ENCODE measurements at regions not wholly inside any gene's neighbourhood (a gene's known extent, or its start where the extent isn't known, plus 50 kb on each side); places are given as distances from the start of the nearest gene placed in this dataset.
"Not testable (repeated sequence)": the region's sequence is repeated elsewhere in the genome, so short reads cannot be mapped to it uniquely, and the experiment has no call there.

GRCh38 chr13:52324831-52325230 is 81.1 kb downstream of the THSD1 start:
- in situ Hi-C loops (cut with HindIII; ENCODE audit: low pct_unique_long_range_greater_than_20kb, low sequenced_read_pairs); DNase-seq (ENCODE audit: low read depth): not testable (repeated sequence)

GRCh38 chr13:52319876-52320275 is 86.1 kb downstream of the THSD1 start:
- in situ Hi-C loops (cut with HindIII; ENCODE audit: low pct_unique_long_range_greater_than_20kb, low sequenced_read_pairs), result no loop called here
- no peak for DNase-seq (ENCODE audit: low read depth)

GRCh38 chr13:52309833-52310232 is 96.1 kb downstream of the THSD1 start:
- in situ Hi-C loops (cut with HindIII; ENCODE audit: low pct_unique_long_range_greater_than_20kb, low sequenced_read_pairs), result not testable (repeated sequence)

GRCh38 chr13:52306336-52306735 is 99.6 kb downstream of the THSD1 start:
- DNase-seq (ENCODE audit: low read depth); in situ Hi-C loops (cut with HindIII; ENCODE audit: low pct_unique_long_range_greater_than_20kb, low sequenced_read_pairs): not testable (repeated sequence)

More at GRCh38 chr13:52309833-52310232, 96.1 kb downstream of the THSD1 start:
- DNase-seq (ENCODE audit: low read depth), result not testable (repeated sequence)

GRCh38 chr13:52303098-52303497 is 102.9 kb downstream of the THSD1 start:
- in situ Hi-C loops (cut with HindIII; ENCODE audit: low pct_unique_long_range_greater_than_20kb, low sequenced_read_pairs); DNase-seq (ENCODE audit: low read depth): not testable (repeated sequence)

GRCh38 chr13:52302688-52303087 is 103.3 kb downstream of the THSD1 start:
- in situ Hi-C loops (cut with HindIII; ENCODE audit: low pct_unique_long_range_greater_than_20kb, low sequenced_read_pairs); DNase-seq (ENCODE audit: low read depth): not testable (repeated sequence)

GRCh38 chr13:52301810-52302400 is 104.1 kb downstream of the THSD1 start:
- in situ Hi-C loops (cut with HindIII; ENCODE audit: low pct_unique_long_range_greater_than_20kb, low sequenced_read_pairs); DNase-seq (ENCODE audit: low read depth): not testable (repeated sequence)

- DNase-seq (ENCODE audit: low read depth); in situ Hi-C loops (cut with HindIII; ENCODE audit: low pct_unique_long_range_greater_than_20kb, low sequenced_read_pairs): not testable (repeated sequence)
Observed at GRCh38 chr13:52298079-52298661, 107.8 kb downstream of the THSD1 start.

- DNase-seq (ENCODE audit: low read depth); in situ Hi-C loops (cut with HindIII; ENCODE audit: low pct_unique_long_range_greater_than_20kb, low sequenced_read_pairs): not testable (repeated sequence)
Observed at GRCh38 chr13:52288891-52289290, 117.1 kb downstream of the THSD1 start.

- DNase-seq (ENCODE audit: low read depth); in situ Hi-C loops (cut with HindIII; ENCODE audit: low pct_unique_long_range_greater_than_20kb, low sequenced_read_pairs): not testable (repeated sequence)
Observed at GRCh38 chr13:52281387-52281786, 122.0 kb upstream of the NEK3 start.

- DNase-seq (ENCODE audit: low read depth); in situ Hi-C loops (cut with HindIII; ENCODE audit: low pct_unique_long_range_greater_than_20kb, low sequenced_read_pairs): not testable (repeated sequence)
Observed at GRCh38 chr13:52279408-52279807, 120.0 kb upstream of the NEK3 start.

GRCh38 chr13:52254299-52254698 is 94.9 kb upstream of the NEK3 start:
- in situ Hi-C loops (cut with HindIII; ENCODE audit: low pct_unique_long_range_greater_than_20kb, low sequenced_read_pairs); DNase-seq (ENCODE audit: low read depth): not testable (repeated sequence)

- in situ Hi-C loops (cut with HindIII; ENCODE audit: low pct_unique_long_range_greater_than_20kb, low sequenced_read_pairs); DNase-seq (ENCODE audit: low read depth): not testable (repeated sequence)
Observed at GRCh38 chr13:52240752-52241151, 81.4 kb upstream of the NEK3 start.

- peak; percentile 21 for DNase-seq (ENCODE audit: low read depth)
- in situ Hi-C loops (cut with HindIII; ENCODE audit: low pct_unique_long_range_greater_than_20kb, low sequenced_read_pairs), result not testable (repeated sequence)
Observed at GRCh38 chr13:52235900-52236595, 76.7 kb upstream of the NEK3 start.

GRCh38 chr13:52234928-52235327 is 75.5 kb upstream of the NEK3 start:
- DNase-seq (ENCODE audit: low read depth); in situ Hi-C loops (cut with HindIII; ENCODE audit: low pct_unique_long_range_greater_than_20kb, low sequenced_read_pairs): not testable (repeated sequence)

- DNase-seq (ENCODE audit: low read depth); in situ Hi-C loops (cut with HindIII; ENCODE audit: low pct_unique_long_range_greater_than_20kb, low sequenced_read_pairs): not testable (repeated sequence)
Observed at GRCh38 chr13:52223063-52223462, 63.7 kb upstream of the NEK3 start.

- in situ Hi-C loops (cut with HindIII; ENCODE audit: low pct_unique_long_range_greater_than_20kb, low sequenced_read_pairs); DNase-seq (ENCODE audit: low read depth): not testable (repeated sequence)
Observed at GRCh38 chr13:52213920-52214319, 54.5 kb upstream of the NEK3 start.

GRCh38 chr13:52212886-52213285 is 53.5 kb upstream of the NEK3 start:
- in situ Hi-C loops (cut with HindIII; ENCODE audit: low pct_unique_long_range_greater_than_20kb, low sequenced_read_pairs); DNase-seq (ENCODE audit: low read depth): not testable (repeated sequence)

- DNase-seq (ENCODE audit: low read depth); in situ Hi-C loops (cut with HindIII; ENCODE audit: low pct_unique_long_range_greater_than_20kb, low sequenced_read_pairs): not testable (repeated sequence)
Observed at GRCh38 chr13:52211416-52211776, 52.0 kb upstream of the NEK3 start.
